GM19467 (cell line): ENCODE measurements at regions not wholly inside any gene's neighbourhood (a gene's known extent, or its start where the extent isn't known, plus 50 kb on each side); places are given as distances from the start of the nearest gene placed in this dataset.
"Not testable (repeated sequence)": the region's sequence is repeated elsewhere in the genome, so short reads cannot be mapped to it uniquely, and the experiment has no call there.

ENCODE experiments used
- ATAC-seq: cut with Tn5 transposase; IDR thresholded peaks from one replicate; pipeline ENCODE4 v1.9.1; 2021; ENCODE audit warnings: mild to moderate bottlenecking, moderate library complexity; ENCODE audit not compliant: unreplicated experiment

- ATAC-seq = no peak
These were observed 77.0 kb downstream of the CCDC71L start for GRCh38 chr7:106583706-106584690.

- ATAC-seq = no peak
These were observed 77.9 kb downstream of the CCDC71L start for GRCh38 chr7:106583100-106583499.

DNA sequence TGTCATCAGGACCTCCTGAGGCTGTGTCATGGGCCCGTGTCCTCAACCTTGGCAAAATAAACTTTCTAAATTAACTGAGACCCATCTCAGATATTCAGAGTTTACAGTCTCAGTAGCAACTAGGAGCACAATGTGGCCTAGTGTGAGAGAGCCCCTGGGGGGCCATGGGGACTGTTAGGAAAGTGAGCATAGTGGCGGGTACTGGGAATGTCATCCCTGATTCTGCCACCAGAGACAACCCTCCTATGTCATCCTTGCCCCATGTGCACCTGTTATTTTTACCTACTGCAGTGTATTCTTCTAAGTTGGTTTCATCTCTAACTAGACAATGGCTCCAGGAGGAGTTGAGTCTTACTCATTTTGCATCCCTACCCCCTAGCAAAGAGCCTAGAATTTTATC lies 78.6 kb downstream of the CCDC71L start:
- ATAC-seq = no peak

DNA sequence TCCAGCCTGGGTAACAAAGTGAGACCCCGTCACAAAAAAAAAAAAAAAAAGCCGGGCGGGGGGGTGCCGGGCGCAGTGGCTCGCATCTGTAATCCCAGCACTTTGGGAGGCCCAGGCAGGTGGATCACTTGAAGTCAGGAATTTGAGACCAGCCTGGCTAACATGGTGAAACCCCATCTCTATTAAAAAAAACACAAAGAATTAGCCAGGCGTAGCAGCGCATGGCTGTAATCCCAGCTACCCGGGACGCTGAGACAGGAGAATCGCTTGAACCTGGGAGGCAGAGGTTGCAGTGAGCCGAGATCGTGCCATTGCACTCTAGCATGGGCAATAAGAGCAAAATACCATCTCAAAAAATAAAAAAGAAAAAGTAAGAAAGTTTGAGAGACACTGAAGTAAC lies 81.9 kb downstream of the CCDC71L start:
- ATAC-seq = not testable (repeated sequence)

DNA sequence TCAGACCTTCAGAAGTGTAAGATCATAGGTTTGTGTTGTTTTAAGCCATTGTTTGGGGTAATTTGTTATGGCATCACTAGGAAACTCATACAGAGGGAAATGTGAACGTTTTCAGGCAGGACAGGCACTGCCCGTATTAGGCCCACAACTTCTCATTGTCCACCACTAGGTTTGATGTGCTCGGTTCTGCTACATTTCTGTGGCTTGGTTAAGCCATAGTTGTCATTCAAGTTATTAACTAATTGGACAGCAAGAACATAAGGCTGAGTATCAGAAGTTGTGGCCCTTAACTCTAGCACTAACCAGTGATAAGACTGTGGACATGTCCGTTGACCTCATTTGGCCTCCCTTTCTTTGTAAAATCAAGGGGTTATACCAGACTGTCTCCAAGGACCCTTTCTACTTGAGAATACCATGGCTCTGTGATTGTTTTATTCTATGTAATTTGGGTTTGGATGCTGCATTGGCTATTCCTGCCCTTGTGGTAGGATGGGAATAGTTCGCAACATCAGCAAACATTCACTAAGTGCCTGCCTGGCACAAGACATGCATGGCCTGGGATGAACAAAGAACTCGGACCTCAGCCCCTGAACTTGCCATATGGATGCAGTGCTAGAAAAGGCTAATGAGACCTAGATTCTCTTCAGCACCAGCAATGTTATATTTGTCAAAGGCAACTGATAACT lies 85.7 kb downstream of the CCDC71L start:
- no peak for ATAC-seq

DNA sequence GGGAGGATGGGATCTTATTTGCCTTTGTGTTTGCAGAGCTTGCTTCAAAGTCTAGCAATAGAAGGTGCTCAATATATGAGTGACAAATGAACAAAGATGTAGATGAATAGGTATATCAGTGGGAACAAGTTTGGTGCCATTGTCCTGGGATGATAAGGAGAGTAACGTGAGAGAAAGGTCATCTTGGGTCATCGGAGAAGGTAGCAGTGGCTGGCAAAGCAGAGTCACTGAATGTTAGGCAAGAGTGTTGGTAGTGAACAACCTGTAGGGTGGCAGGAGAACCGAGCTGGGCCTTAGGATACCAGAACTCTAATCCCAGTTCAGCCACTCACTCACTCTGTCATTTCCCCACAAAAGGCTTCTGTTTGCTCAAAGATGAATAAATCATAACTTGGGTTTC lies 87.2 kb downstream of the CCDC71L start:
- ATAC-seq = no peak

GRCh38 chr7:106573125-106573663 lies 87.8 kb downstream of the CCDC71L start:
- no peak for ATAC-seq

DNA sequence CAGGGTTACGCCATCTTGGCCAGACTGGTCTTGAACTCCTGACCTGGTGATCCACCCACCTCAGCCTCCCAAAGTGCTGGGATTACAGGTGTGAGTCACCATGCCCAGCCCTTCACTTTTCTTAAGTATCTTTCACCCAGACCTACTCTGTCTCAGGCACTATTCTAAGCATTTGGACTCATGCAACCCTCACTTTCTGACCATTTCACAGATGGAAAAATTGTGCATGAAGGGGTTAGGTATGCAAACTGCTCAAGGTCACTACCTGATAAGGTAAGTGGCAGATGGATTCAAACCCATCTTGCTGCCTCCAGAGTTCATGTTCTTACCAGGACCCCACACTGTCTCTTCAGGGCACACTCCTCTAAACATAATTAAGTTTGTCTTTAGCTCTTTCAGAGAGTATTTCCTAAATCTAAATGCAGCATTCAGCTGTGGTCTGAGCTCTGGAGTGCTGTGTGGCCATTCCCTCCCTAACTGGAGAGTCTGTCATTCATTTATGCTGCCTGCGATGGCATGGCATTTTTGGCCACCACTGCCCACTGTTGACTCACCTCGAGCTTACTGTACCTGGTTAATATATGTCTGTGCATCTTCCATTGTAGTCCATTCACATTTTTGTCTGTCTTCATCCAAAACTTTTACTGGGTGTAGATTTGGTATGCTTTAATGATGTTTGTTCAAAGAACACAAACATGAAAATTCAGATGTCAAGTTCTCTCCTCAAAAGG lies 88.4 kb downstream of the CCDC71L start:
- no peak for ATAC-seq

- ATAC-seq = no peak
These were observed 89.4 kb downstream of the CCDC71L start for GRCh38 chr7:106571563-106571962.

DNA sequence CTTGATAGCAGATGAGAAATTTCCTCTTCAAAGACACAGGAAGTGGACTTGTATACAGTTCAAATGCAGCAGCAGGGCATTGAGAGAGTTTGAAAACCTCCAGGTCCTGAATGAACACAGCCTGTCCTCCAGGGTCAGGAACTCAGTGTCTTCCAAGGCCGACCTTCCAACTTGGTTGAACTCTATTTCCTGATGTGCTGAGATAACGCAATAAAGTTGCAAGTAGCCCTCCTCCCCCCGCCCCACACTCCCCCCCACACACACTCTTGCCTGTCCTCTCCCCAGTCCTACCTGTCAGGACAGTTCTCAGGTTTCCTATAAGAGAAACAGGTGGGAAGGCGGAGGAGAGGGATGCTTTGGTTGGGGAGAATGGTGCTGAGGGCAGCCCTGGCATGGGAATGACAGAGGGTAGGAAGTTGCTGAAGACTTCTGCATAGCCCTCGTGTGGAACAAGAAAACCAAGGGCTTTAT lies 90.0 kb downstream of the CCDC71L start:
- ATAC-seq = no peak

- ATAC-seq = no peak
These were observed 90.8 kb downstream of the CCDC71L start for GRCh38 chr7:106570146-106570545.

- ATAC-seq = no peak
These were observed 91.4 kb downstream of the CCDC71L start for GRCh38 chr7:106569500-106569929.

- ATAC-seq = no peak
These were observed 92.1 kb downstream of the CCDC71L start for GRCh38 chr7:106568680-106569499.

GRCh38 chr7:106568002-106568679 lies 92.8 kb downstream of the CCDC71L start:
- no peak for ATAC-seq

GRCh38 chr7:106567204-106568001 lies 93.6 kb downstream of the CCDC71L start:
- not testable (repeated sequence) for ATAC-seq

GRCh38 chr7:106566672-106567071 lies 94.3 kb downstream of the CCDC71L start:
- ATAC-seq = no peak

GRCh38 chr7:106566196-106566595 lies 94.8 kb downstream of the CCDC71L start:
- ATAC-seq = no peak

- no peak for ATAC-seq
These were observed 95.5 kb downstream of the CCDC71L start for GRCh38 chr7:106565428-106565827.
